ENCODE measurements at regions not wholly inside any gene's neighbourhood (a gene's known extent, or its start where the extent isn't known, plus 50 kb on each side); places are given as distances from the start of the nearest gene placed in this dataset.
"Not testable (repeated sequence)": the region's sequence is repeated elsewhere in the genome, so short reads cannot be mapped to it uniquely, and the experiment has no call there.

GRCh38 chr17:20908313-20909267 lies 134.2 kb downstream of the USP22 start:
- H3K4me1 ChIP-seq (ENCODE audit: control insufficient read depth, insufficient read depth, low read length): peaks cover 11% of the 10 kb centered on the region
- no peaks in the 10 kb centered on the region for H3K9me3 ChIP-seq (ENCODE audit: control insufficient read depth, low read length)
- peak overlapping the region; percentile 18 for H3K4me3 ChIP-seq (ENCODE audit: low read length)
- no peaks in the 10 kb centered on the region for H3K27me3 ChIP-seq (ENCODE audit: control insufficient read depth, insufficient read depth, low read length)
- H3K36me3 ChIP-seq (ENCODE audit: control insufficient read depth, insufficient read depth, low read length): no peaks in the 10 kb centered on the region
- H3K9ac ChIP-seq (ENCODE audit: low read length): peak overlapping the region; percentile 63

GRCh38 chr17:20914658-20915057 lies 128.2 kb downstream of the USP22 start:
- Histone ChIP-seq H3K9ac (ENCODE audit: low read length) (no peak overlapping the region), H3K36me3 (ENCODE audit: control insufficient read depth, insufficient read depth, low read length) (no peaks in the 10 kb centered on the region), H3K27me3 (ENCODE audit: control insufficient read depth, insufficient read depth, low read length) (no peaks in the 10 kb centered on the region), H3K4me1 (ENCODE audit: control insufficient read depth, insufficient read depth, low read length) (no peaks in the 10 kb centered on the region), H3K9me3 (ENCODE audit: control insufficient read depth, low read length) (no peaks in the 10 kb centered on the region), H3K4me3 (ENCODE audit: low read length) (no peak overlapping the region)

- no peaks in the 10 kb centered on the region for H3K4me1 ChIP-seq (ENCODE audit: control insufficient read depth, insufficient read depth, low read length)
- H3K9ac ChIP-seq (ENCODE audit: low read length): no peak overlapping the region
- no peaks in the 10 kb centered on the region for H3K27me3 ChIP-seq (ENCODE audit: control insufficient read depth, insufficient read depth, low read length)
- no peaks in the 10 kb centered on the region for H3K9me3 ChIP-seq (ENCODE audit: control insufficient read depth, low read length)
- no peaks in the 10 kb centered on the region for H3K36me3 ChIP-seq (ENCODE audit: control insufficient read depth, insufficient read depth, low read length)
- no peak overlapping the region for H3K4me3 ChIP-seq (ENCODE audit: low read length)
These were observed 126.4 kb downstream of the USP22 start for GRCh38 chr17:20916383-20916782.

- not testable (repeated sequence) for H3K36me3 ChIP-seq (ENCODE audit: control insufficient read depth, insufficient read depth, low read length); H3K9ac ChIP-seq (ENCODE audit: low read length); H3K9me3 ChIP-seq (ENCODE audit: control insufficient read depth, low read length); H3K27me3 ChIP-seq (ENCODE audit: control insufficient read depth, insufficient read depth, low read length); H3K4me1 ChIP-seq (ENCODE audit: control insufficient read depth, insufficient read depth, low read length); H3K4me3 ChIP-seq (ENCODE audit: low read length)
These were observed 125.1 kb downstream of the USP22 start for GRCh38 chr17:20917610-20918306.

GRCh38 chr17:20920095-20920814 lies 122.6 kb downstream of the USP22 start:
- no peaks in the 10 kb centered on the region for H3K27me3 ChIP-seq (ENCODE audit: control insufficient read depth, insufficient read depth, low read length)
- H3K36me3 ChIP-seq (ENCODE audit: control insufficient read depth, insufficient read depth, low read length): no peaks in the 10 kb centered on the region
- H3K4me1 ChIP-seq (ENCODE audit: control insufficient read depth, insufficient read depth, low read length): no peaks in the 10 kb centered on the region
- no peak overlapping the region for H3K4me3 ChIP-seq (ENCODE audit: low read length)
- no peaks in the 10 kb centered on the region for H3K9me3 ChIP-seq (ENCODE audit: control insufficient read depth, low read length)
- no peak overlapping the region for H3K9ac ChIP-seq (ENCODE audit: low read length)

- Histone ChIP-seq H3K9ac (ENCODE audit: low read length) (peak overlapping the region; percentile 12), H3K4me1 (ENCODE audit: control insufficient read depth, insufficient read depth, low read length) (no peaks in the 10 kb centered on the region), H3K27me3 (ENCODE audit: control insufficient read depth, insufficient read depth, low read length) (no peaks in the 10 kb centered on the region), H3K9me3 (ENCODE audit: control insufficient read depth, low read length) (no peaks in the 10 kb centered on the region), H3K36me3 (ENCODE audit: control insufficient read depth, insufficient read depth, low read length) (no peaks in the 10 kb centered on the region), H3K4me3 (ENCODE audit: low read length) (no peak overlapping the region)
These were observed 122.0 kb downstream of the USP22 start for GRCh38 chr17:20920815-20921199.

- Histone ChIP-seq H3K9ac (ENCODE audit: low read length) (no peak overlapping the region), H3K9me3 (ENCODE audit: control insufficient read depth, low read length) (no peaks in the 10 kb centered on the region), H3K4me1 (ENCODE audit: control insufficient read depth, insufficient read depth, low read length) (no peaks in the 10 kb centered on the region), H3K4me3 (ENCODE audit: low read length) (no peak overlapping the region), H3K27me3 (ENCODE audit: control insufficient read depth, insufficient read depth, low read length) (no peaks in the 10 kb centered on the region), H3K36me3 (ENCODE audit: control insufficient read depth, insufficient read depth, low read length) (no peaks in the 10 kb centered on the region)
These were observed 120.6 kb downstream of the USP22 start for GRCh38 chr17:20922128-20922670.

- Histone ChIP-seq H3K9me3 (ENCODE audit: control insufficient read depth, low read length) (no peaks in the 10 kb centered on the region), H3K4me3 (ENCODE audit: low read length) (no peak overlapping the region), H3K9ac (ENCODE audit: low read length) (no peak overlapping the region), H3K27me3 (ENCODE audit: control insufficient read depth, insufficient read depth, low read length) (no peaks in the 10 kb centered on the region), H3K36me3 (ENCODE audit: control insufficient read depth, insufficient read depth, low read length) (no peaks in the 10 kb centered on the region), H3K4me1 (ENCODE audit: control insufficient read depth, insufficient read depth, low read length) (no peaks in the 10 kb centered on the region)
These were observed 118.5 kb downstream of the USP22 start for GRCh38 chr17:20924306-20924705.

- no peak overlapping the region for H3K4me3 ChIP-seq (ENCODE audit: low read length)
These were observed 117.7 kb downstream of the USP22 start for GRCh38 chr17:20925091-20925490.

GRCh38 chr17:20925954-20926353 lies 116.9 kb downstream of the USP22 start:
- no peak overlapping the region for H3K4me3 ChIP-seq (ENCODE audit: low read length)
- H3K27me3 ChIP-seq (ENCODE audit: control insufficient read depth, insufficient read depth, low read length): no peaks in the 10 kb centered on the region
- H3K36me3 ChIP-seq (ENCODE audit: control insufficient read depth, insufficient read depth, low read length): no peaks in the 10 kb centered on the region
- no peaks in the 10 kb centered on the region for H3K9me3 ChIP-seq (ENCODE audit: control insufficient read depth, low read length)
- no peak overlapping the region for H3K9ac ChIP-seq (ENCODE audit: low read length)
- no peaks in the 10 kb centered on the region for H3K4me1 ChIP-seq (ENCODE audit: control insufficient read depth, insufficient read depth, low read length)

More at GRCh38 chr17:20925091-20925490, 117.7 kb downstream of the USP22 start:
- Histone ChIP-seq H3K27me3 (ENCODE audit: control insufficient read depth, insufficient read depth, low read length) (no peaks in the 10 kb centered on the region), H3K4me1 (ENCODE audit: control insufficient read depth, insufficient read depth, low read length) (no peaks in the 10 kb centered on the region), H3K36me3 (ENCODE audit: control insufficient read depth, insufficient read depth, low read length) (no peaks in the 10 kb centered on the region), H3K9ac (ENCODE audit: low read length) (no peak overlapping the region), H3K9me3 (ENCODE audit: control insufficient read depth, low read length) (no peaks in the 10 kb centered on the region)

GRCh38 chr17:20926532-20926931 lies 116.3 kb downstream of the USP22 start:
- H3K9ac ChIP-seq (ENCODE audit: low read length): no peak overlapping the region
- no peak overlapping the region for H3K4me3 ChIP-seq (ENCODE audit: low read length)
- H3K9me3 ChIP-seq (ENCODE audit: control insufficient read depth, low read length): no peaks in the 10 kb centered on the region
- H3K36me3 ChIP-seq (ENCODE audit: control insufficient read depth, insufficient read depth, low read length): no peaks in the 10 kb centered on the region
- H3K27me3 ChIP-seq (ENCODE audit: control insufficient read depth, insufficient read depth, low read length): no peaks in the 10 kb centered on the region
- H3K4me1 ChIP-seq (ENCODE audit: control insufficient read depth, insufficient read depth, low read length): no peaks in the 10 kb centered on the region
